Ishikawa (cell line): ENCODE measurements at regions not wholly inside any gene's neighbourhood (a gene's known extent, or its start where the extent isn't known, plus 50 kb on each side); places are given as distances from the start of the nearest gene placed in this dataset.

Source experiments
- RAD21 ChIP-seq: IDR thresholded peaks from 2 replicates; pipeline ENCODE4 v1.6.1; 2012; ENCODE audit warnings: low read depth
- REST ChIP-seq: IDR thresholded peaks from 2 replicates; pipeline ENCODE4 v1.6.1; 2012; ENCODE audit warnings: low read depth, mild to moderate bottlenecking
- TAF1 ChIP-seq: IDR thresholded peaks from 2 replicates; pipeline ENCODE4 v1.6.1; 2012; ENCODE audit warnings: low read depth, mild to moderate bottlenecking
- YY1 ChIP-seq: IDR thresholded peaks from 2 replicates; pipeline ENCODE4 v1.6.1; 2012; ENCODE audit warnings: low read depth

GRCh38 chr22:44572414-44573207 is 74.6 kb upstream of the RTL6 start:
- TF ChIP-seq RAD21 (no peak), YY1 (no peak), TAF1 (no peak), REST (no peak)
